Kidney capillary endothelial cell (primary cell): ENCODE measurements at regions not wholly inside any gene's neighbourhood (a gene's known extent, or its start where the extent isn't known, plus 50 kb on each side); places are given as distances from the start of the nearest gene placed in this dataset.

Experiments used
- DNase-seq: peaks from one replicate; pipeline ENCODE4 v3.0.0-alpha.2; 2018; ENCODE audit warnings: low spot score

DNA sequence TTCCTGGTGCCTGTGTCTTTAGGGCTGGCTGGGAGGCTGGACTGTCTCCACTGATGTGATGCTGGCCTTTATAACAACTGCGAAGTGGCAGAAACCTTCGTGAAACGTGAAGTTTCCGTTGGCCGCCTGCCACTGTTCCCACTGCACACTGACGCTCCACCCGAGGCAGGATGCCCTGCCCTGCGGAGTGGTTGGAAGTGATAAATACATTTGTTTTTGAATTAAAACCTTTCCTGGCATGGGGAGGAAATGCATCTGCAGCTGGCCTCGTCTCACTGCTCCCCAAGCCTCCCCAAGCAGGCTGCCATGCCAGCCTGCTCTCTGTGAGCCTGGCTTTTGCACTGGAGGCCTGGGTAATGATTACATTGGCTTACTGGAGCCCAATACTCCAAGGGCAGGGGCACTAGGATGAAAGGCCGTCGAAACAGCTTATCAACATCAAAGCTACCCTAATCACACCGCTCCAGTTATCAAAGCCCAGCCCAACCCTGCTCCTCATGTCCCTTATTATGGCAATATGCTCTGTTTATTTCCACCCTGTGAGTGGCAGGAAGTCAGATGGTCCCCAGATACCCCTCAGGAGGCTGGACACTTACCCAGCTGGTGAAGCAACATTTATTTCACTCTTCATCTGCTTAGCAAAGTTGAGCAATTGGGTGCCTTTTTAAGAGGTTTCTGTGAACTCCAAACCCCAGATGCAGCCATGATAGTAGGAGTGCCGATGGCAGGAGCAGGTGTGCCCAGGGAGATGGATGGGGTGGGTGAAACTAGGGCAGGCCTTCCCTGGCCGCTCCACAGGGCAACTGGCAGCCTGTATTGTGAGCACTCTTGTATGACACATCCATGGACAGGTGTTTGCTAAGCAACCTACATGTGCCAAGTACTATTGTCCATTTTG is 97.4 kb upstream of the ITGA6 start:
- DNase-seq: no peak

DNA sequence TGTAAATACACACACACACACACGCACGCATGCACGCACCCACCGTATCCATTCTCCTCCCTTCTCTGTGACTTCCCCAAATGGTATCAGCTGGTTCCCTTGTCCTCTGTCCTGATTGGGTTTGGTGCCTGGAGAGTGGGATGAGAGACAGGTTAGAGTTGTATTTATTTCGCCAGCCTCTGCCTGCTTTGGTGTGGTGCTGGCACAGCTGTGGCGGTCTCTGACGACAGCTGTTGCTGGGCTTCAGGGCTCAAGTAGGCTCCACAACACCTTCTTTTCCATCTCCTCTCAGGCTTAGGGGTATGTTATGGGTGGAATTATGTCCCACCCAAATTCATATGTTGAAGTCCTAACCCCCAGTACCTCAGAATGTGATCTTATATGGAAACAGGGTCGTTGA is 94.9 kb upstream of the ITGA6 start:
- no peak for DNase-seq

DNA sequence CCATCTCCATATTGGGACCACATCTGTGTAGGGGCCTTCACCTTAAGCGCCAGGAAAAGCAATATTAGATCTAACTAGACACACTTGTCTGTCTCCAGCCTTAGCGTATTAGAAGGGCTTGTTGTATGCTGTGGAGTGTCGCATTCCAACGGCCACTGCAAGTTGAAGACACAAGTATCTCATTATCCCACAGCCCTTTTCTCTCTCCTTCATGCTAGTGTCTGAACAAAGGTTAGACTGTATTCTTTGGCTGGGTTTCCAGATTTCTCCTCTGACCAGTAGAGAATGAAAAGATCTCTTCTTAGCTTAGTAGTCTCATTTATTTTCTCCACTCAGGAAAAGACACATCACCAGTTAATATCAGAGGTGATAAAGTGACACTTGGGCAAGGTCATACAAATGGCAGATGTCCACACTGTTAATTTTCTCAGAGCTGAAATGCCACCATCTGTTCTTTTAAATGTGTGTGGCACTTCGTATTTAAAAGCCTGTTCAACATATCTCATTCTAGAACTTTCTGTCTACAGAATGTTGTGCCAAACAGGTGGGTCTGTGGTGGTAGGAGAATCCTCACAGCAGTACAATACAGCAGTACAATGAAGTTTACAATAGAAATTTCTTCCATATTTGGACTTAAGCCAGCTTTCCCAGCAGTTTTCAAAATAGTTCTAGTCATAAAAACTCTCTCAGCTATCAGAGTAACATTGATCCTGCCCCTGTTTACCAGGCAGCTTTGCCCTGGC is 94.0 kb upstream of the ITGA6 start:
- no peak for DNase-seq

DNA sequence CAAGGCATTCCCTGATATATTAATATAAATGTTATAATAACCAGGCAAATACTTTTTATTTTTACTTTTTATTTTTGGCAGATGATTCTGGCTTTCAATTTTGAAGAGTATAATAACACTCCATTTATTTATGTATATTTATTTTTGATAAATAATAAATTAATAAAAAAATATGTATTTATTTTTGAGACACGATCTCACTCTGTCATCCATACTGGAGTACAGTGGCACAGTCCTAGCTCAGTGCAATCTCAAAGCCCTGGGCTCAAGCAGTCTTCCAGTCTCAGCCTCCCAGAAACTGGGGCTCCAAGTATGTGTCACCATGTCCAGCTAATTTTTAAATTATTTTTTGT is 93.4 kb upstream of the ITGA6 start:
- no peak for DNase-seq

DNA sequence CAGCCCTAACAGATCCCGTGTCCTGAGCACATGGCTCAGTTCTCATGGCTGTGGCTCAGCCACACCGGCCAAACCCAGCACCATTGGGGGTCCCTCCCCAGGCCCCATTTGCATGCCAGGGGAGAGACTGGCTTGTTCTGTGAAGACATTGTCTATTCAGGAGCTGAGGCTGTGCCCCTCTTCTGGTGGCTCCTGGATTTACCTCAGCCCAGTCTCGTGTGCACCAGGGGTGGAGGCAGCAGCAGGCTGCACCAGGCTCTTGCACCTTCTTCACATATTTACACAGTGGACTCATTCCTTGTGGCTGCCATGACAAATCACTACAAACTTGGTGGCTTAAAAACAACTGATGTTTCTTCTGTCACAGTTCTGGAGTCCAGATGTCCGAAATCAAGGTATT is 92.4 kb upstream of the ITGA6 start:
- no peak for DNase-seq

DNA sequence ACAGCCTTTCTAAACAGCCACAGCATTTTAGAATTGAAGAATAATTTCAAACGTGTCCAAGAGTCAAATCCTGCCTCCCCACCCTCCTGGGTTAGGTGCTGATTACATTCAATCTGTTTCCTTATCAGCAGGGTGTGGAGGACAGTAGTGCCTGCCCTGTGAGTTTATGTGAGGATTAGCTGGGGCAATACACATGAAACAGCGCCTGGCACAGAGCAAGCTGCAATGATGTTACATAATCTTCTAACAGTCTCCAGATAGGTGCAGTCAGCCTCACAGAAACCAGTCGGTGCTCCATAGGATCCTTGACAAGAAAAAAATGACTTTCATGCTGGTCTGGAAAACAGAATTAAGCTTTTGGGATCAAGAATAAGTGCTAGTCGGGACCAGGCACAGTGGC is 91.7 kb upstream of the ITGA6 start:
- no peak for DNase-seq

DNA sequence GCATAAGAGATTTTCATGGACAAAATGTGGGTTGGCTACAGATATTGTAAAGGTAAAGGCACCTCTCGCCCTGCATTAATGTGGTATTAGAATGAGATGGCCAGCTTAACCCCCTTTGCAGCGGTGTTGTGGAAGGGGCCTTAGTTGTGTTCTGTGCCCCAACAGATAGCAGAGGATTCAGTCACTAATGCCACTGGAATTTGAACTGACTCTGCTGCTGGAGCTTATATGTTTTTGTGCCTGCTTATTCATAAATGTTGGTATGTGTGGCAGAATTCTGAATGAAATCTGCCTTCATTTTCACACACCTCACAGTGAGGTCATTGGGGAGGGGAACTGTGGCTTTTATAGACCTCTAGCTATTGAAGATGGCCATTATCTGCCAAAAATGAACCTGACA is 90.7 kb upstream of the ITGA6 start:
- no peak for DNase-seq

DNA sequence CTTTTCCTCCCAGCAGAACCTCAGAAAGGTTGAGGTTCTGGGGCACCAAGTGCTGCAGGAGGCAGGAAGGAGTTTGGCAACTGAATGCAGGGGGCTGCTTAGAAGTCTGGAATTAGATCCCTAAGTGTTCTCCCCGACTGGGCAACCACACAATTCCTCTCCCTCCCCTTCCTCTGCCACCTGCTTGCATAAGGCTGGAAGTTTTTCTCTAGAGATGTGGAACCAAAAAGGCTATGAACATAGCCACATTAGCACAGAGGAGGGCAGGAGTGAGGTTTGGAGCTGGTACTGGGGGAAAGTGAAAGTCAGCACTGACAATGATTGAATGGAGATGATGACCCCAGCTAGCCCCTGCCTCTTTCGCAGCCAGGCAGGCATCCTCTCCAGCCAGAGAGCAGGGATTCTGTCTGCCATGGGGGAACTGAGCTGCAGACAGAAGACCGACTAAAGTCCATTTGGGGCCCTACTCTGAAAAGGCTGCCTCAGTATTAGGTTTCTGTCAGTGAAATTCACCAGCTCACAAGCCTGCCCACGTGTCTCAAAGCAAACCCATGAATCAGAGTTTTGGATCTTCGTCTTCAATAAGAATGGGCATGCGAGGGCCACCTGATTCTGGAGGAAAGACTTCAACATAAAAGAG is 87.9 kb upstream of the ITGA6 start:
- DNase-seq: no peak

DNA sequence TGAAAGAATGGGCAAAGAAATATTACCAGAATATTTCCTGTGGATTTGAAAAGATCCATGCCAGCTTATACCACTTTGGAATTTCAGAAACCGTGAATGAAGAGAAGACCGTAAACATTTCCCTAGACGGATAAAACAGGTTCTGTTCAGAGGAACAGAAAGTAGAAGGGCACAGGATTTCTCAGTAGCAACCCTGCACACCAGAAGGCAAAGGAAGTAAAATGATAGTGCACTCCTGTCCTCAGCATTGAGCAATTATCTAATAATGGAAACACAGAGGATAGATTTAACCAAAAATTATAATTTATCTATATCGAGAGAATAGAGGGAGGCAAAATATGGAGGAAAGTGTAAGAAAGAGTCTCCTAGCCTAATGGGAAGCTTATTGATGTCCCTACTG is 87.0 kb upstream of the ITGA6 start:
- no peak for DNase-seq

DNA sequence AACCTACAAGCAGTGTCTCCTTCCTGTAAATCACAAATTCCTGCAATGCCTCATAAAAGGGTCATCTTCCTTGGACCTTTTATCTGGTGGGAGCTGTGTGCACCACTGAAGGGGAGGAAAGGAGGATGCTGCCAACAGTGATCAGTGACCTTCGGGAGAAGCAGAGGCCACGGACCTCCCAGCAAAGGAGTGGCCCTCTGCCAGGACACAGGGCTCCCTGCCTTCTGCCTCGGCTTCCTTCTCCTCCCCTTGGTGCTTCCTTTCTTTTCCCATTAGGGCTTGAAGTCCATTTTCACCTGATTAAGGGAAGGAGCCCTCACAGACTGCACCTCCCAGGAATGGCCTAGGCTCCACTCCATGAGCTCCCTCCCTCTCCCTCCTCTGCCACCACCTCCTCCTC is 85.3 kb upstream of the ITGA6 start:
- no peak for DNase-seq

DNA sequence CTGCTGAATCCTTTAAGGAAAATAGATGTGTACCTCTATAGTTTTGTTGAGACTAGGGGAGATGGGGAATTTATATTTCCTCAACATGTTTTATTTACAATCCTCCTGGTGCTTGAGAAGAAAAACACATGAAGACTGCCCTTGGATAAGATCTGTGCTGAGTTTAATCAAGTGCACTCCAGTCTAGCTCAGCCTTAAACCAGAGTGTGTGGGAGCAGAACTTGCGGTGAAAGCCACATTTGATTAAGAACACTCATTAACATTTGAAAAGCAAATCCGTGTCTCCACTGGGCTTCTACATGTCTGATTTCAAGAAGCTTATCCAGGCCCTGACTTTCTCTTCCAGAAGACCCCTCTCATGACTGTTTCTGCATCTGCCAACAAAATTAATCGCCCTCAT is 84.8 kb upstream of the ITGA6 start:
- DNase-seq: no peak

DNA sequence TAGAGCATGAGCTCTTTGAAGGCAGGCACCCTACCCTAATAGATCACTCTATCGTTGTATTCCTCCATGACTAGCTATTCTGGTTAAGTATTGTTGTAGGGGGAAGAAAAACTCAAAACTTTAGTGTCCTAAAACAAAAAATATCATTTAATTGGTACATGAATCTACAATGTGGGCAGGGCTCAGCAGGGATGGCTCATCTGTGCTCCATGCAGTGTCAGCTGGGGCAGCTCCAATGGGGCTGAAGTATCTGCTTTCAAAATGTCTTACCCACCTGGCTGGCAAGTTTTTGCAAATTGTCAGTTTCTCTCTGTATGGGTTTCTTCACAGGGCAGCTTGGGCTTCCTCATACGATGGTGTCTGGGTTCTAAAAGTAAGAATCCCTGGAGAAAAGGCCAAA is 83.2 kb upstream of the ITGA6 start:
- no peak for DNase-seq

DNA sequence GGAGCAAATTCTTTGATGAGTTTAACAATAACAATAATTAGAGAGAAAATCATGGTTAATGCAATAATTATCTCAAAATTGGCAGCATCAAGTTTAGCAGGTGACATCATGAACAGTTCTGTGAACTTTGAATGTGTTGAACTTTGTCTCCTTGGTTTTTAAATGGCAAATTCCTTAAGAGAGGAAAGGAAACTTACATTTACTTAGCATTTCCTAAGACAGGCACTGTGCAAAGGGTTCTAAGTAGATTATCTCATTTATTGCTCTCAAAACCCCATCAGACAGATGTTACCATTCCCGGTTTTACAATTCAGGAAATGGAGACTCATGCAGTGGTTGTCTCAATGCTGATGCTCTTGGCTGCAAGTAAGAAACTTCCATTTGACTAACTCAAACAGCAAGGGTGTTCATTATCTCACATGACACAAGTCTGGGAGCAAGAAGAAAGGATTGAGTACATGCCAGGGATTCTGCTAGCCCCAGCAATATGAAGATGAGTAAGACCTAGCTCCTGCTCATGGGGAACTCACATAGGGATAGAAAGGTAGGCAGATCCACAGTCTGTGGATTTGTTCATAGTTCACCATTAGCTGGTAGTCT is 81.3 kb upstream of the ITGA6 start:
- no peak for DNase-seq

DNA sequence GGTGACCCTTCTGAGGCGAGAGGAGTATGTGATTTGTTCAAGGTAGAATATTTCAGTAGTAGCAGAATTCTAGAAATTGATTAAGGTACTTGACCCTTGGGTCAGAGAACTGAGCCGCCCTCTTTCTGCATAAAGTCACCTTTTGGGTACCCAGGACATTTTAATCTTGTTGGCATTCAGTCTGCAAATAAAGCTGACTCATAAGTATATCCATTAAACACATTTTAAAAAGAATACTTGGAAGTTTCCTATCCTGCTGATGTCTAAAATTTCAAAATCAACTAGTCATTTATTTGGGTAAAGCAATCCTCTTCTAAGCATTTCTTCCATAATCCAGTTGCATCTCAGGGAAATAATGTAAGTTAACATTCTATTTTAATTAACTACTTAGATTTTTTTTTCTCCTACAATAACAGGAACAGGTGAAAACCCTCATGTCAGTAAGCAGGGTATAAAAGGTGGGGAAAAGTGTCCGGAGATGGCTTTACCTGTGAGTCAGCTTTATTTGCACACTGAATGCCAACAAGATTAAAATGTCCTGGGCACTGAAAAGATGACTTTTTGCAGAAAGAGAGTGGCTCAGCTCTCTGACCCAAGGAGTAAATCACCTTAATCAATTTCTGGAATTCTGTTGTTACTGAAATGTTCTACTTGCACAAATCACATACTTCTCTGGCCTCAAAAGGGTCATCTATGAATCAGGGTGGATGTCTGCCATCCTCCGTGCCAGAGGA is 78.7 kb upstream of the ITGA6 start:
- no peak for DNase-seq

DNA sequence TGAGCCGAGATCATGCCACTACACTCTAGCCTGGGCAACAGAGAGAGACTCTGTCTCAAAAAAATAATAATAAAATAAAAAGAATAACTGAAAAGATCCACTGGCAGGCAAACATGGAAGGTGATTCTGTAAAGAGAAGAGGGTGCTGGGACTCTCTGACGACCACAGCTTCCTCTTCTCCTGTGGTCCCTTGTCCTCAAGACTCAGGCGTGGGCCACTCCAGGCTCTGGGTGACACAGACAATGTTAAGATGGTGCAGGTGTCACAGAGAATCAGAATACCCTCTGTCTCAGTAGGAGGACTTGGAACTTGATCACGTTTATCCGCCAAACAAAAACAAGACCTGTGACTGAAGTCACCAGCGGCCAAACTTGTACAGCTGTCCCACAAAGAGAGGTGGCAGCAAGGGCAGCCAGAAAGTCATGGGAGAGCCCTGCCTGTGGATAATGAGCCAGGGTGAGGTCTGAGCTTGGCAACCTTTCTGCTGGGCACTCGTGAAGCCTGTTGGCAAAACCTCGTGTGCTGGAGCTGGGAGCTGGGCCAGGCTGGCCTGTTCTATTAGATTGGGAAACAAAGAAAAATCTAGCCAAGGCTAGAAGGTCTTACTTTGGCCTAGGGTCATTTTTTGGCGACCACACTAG is 76.4 kb upstream of the ITGA6 start:
- no peak for DNase-seq

DNA sequence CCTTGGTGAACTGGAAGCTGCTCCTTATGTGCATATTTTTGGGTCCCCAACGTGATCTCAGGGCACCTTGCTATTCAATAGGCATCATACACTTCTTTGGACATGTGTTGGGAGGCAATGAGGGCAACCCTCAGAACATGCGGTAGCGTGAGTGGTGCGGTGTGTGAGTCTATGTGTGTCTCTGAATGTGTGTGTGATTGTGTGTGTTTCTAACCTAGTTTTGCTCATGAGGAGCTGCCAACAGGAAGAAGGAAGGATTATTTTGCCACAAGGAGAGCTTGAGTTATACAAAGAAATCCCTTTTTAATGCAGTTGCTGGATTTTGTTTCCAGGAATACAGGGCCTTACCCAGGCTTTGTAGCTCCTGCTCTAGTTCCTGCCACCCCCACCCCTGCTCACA is 75.8 kb upstream of the ITGA6 start:
- DNase-seq: no peak

DNA sequence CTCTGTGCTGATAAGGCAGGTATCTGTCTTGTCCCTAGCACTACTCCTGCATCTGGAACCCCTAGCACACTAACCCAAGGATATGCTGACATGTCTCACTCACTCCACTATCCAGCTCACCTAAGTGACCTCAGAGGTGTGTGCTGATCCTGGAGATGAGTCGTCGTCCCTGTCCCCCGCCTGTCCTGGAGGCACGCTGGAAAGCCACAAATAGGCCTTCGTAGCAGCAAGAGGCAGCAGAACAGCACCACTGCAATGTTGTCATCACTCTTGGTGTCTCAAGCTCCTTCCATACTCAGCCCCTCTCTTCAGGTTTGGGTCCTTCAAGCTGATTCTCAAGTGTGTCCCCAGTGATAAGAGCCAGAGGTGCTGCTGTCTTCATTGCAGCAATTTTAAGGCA is 73.0 kb upstream of the ITGA6 start:
- no peak for DNase-seq

DNA sequence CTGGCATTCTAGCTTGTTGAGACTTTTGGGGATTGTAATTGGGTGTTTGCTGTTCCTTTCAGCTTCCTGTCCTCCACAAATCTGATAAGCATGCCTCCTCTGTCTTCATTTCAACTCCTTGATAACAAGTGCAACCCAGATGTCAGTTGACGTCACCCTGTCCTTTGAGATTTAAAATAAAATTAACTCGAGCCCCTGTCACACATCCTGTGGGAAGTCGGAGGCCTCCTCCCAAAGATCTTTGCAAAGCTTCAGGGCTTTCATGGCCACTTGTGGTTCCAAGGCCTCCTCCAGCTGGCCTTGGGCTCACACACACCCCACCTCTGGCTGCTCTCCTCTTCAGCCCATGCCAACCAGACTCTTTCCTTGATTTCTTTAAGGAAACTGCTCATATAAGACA is 69.9 kb upstream of the ITGA6 start:
- DNase-seq: no peak

DNA sequence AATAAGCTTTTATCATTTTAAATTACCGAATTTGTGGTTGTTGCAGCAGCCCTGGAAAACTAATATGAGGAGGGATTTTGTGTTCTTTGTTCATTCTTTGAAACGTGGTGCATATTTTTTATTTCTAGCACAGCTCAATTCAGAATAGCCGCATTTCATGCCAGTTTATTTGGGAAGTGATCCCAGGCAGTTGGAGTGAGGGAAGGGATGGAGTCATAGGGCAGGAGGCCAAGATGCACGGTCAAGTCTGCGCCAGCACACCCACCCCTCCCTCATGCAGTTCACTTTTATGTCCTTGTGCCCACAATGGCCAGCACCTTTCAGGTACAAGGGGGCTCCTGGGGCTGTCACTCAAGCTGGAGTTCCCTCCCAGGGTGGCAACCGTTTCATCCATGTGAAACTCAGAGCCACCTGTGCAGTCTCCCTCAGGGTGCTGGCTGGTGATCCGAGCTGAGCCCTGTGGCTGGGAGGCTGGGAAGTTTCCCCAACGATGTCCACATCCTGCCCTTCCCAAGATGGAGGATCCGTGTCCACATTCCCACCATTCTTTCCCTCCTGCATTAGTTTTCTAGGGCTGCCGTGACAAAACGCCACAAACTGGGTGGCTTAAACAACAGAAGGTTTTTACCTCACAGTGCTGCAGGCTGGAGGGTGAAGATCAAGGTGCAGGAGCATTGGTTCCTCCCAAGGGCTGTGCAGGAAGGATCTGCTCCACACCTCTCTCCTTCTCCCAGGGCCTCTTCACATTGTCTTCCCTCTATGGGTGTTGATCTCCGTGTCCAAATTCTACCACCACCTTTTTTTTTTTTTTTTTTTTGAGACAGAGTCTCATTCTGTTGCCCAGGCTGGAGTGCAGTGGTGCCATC is 68.5 kb upstream of the ITGA6 start:
- DNase-seq: no peak

DNA sequence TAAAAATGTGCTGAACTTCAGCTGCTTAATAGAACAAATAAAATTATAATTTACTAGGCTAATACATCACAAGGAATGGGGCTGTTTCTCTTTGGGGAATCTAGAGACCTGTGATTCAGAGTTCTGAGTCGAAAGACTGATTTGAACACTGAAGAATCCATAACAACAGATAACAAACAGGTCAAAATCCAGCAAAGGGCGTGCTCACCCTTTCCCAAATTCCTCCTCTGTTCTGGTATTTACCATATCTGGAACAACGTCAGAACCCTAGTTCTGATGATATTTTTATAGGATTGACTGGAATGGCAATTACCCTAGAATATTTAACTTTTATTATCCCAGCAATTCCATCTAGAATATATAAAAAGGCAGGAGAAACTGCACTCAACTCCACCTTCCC is 66.0 kb upstream of the ITGA6 start:
- DNase-seq: no peak

DNA sequence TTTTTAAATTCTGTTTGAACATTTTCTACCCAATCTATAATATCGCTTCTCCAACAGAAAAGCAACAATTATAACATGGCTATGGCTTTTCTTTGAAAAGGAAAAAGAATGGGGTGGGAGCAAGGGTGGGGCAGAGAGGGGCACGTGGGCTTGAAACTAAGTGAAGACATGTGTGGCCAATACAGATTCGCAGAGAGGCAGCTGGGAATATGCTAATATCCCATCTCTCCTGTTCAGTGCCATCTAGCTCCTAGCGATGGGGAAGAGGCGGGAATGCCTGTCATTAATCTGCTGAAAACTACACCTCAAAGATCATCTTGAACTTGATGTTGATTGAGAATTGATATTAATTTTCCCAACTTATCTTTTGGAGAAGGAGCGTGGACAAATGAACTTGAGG is 65.5 kb upstream of the ITGA6 start:
- DNase-seq: no peak
